Vagina (tissue), 2 donors: ENCODE measurements at regions not wholly inside any gene's neighbourhood (a gene's known extent, or its start where the extent isn't known, plus 50 kb on each side); places are given as distances from the start of the nearest gene placed in this dataset.

Experiments
- DNase-seq, 2 donors: peaks; one replicate each; pipeline ENCODE4 v3.0.0-alpha.2; 2017; ENCODE audit errors: extremely low spot score in 2 of 2
- H3K27ac ChIP-seq: fragments of 200-600 bp; sonication (generic); one replicate; pipeline ENCODE4 v1.5.1; 2019
- H3K27me3 ChIP-seq: fragments of 200-600 bp; sonication (generic); one replicate; pipeline ENCODE4 v1.5.1; 2019
- H3K36me3 ChIP-seq, 2 donors: fragments of 200-600 bp; sonication (generic); one replicate each; pipeline ENCODE4 v1.5.1; 2017 to 2019
- H3K4me1 ChIP-seq: fragments of 200-600 bp; sonication (generic); one replicate; pipeline ENCODE4 v1.5.1; 2019
- H3K4me3 ChIP-seq, 2 donors: fragments of 200-600 bp; sonication (generic); 1 replicate in 1 of 2; 2 replicates in 1 of 2; pipeline ENCODE4 v1.5.1; 2016 to 2019
- H3K9me3 ChIP-seq: fragments of 200-600 bp; sonication (generic); one replicate; pipeline ENCODE4 v1.5.1; 2019
- POLR2A ChIP-seq, 2 donors: fragments of 450-650 bp; IDR thresholded peaks; one replicate each; pipeline ENCODE4 v1.6.1; 2017; ENCODE audit warnings: antibody characterized with exemption in 2 of 2, mild to moderate bottlenecking in 2 of 2, moderate library complexity in 2 of 2
- POLR2AphosphoS5 ChIP-seq, 2 donors: sonication (generic); formaldehyde crosslinking; IDR thresholded peaks; one replicate each; pipeline ENCODE4 v1.9.0; 2017; ENCODE audit warnings: antibody characterized with exemption in 2 of 2, mild to moderate bottlenecking in 2 of 2, low read depth in 1 of 2; ENCODE audit not compliant: insufficient read depth in 1 of 2
- intact Hi-C: fragments of 100-400 bp; cut with DNase I; formaldehyde crosslinking; loops from one replicate; pipeline ENCODE4 v1.15.1; 2023
- TF ChIP-seq, protein P1 (sequence below), 3 experiments: fragments of 450-650 bp in 2 of 3; fragments of 200-600 bp in 1 of 3; sonication (generic) in 1 of 3; IDR thresholded peaks; one replicate each; pipeline ENCODE4 v1.5.1; 2017 to 2019; ENCODE audit warnings: antibody characterized with exemption in 3 of 3, mild to moderate bottlenecking in 2 of 3, moderate library complexity in 2 of 3

DNA sequence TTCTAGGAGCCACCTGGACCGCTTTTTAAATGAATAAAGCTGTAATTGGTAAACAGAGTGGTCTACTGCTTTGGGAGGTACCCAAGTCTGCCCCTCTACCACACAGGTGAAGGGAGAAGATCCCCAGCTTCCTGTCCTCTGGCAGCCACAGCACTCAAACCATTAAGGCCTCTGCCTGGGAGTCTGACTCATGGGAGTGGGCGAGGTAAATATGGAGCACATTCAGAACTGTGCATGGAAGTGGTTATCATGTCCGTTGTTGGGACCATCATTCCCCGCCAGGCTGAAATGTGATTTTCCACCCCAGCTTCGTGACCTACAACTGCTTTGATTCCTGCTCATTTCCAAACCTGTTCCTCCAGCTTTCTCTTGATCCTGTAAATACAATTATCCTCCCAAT, 59.5 kb upstream of the ALDH1B1 start:
- no peak overlapping the region for H3K27ac ChIP-seq
- H3K4me3 ChIP-seq = no peak overlapping the region
- H3K9me3 ChIP-seq = no peaks in the 10 kb centered on the region
- intact Hi-C loops = no loop called here
- peak in 1 of 2 donors; percentile 40 for DNase-seq
- TF ChIP-seq POLR2AphosphoS5 (IDR thresholded peaks at IDR 0.05; ENCODE audit: insufficient read depth in 1 of 2, low read depth in 1 of 2) = no peak
- TF ChIP-seq, protein P1, sequence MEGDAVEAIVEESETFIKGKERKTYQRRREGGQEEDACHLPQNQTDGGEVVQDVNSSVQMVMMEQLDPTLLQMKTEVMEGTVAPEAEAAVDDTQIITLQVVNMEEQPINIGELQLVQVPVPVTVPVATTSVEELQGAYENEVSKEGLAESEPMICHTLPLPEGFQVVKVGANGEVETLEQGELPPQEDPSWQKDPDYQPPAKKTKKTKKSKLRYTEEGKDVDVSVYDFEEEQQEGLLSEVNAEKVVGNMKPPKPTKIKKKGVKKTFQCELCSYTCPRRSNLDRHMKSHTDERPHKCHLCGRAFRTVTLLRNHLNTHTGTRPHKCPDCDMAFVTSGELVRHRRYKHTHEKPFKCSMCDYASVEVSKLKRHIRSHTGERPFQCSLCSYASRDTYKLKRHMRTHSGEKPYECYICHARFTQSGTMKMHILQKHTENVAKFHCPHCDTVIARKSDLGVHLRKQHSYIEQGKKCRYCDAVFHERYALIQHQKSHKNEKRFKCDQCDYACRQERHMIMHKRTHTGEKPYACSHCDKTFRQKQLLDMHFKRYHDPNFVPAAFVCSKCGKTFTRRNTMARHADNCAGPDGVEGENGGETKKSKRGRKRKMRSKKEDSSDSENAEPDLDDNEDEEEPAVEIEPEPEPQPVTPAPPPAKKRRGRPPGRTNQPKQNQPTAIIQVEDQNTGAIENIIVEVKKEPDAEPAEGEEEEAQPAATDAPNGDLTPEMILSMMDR (IDR thresholded peaks at IDR 0.05) = no peak
- TF ChIP-seq POLR2A (IDR thresholded peaks at IDR 0.05) = no peak
- no peaks in the 10 kb centered on the region for H3K36me3 ChIP-seq
- H3K27me3 ChIP-seq = no peaks in the 10 kb centered on the region
- no peaks in the 10 kb centered on the region for H3K4me1 ChIP-seq

DNA sequence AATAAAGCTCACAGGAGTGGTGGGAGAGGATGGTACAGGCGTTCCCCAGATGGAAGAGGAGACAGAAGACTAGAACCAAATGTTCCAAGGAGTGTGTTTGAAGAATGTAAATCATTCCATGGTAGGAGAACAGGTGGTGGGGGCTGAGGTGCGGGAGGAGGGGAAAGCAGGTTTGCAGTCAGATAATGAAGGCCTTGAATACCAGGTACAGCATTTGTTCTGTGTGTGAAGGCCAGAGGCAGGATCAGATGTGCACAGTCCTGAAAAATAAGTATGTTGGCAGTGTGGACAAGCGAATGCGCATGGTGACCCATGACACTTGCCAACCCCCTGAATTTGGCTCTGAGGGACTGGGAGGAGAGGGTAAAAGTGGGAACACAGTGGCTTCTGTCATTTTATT, 59.9 kb upstream of the ALDH1B1 start:
- peak in 1 of 2 donors; percentile 40 for DNase-seq
- Histone ChIP-seq H3K36me3 (no peaks in the 10 kb centered on the region), H3K4me3 (no peak overlapping the region), H3K4me1 (no peaks in the 10 kb centered on the region), H3K27ac (no peak overlapping the region), H3K9me3 (no peaks in the 10 kb centered on the region), H3K27me3 (no peaks in the 10 kb centered on the region)
- intact Hi-C loops = no loop called here
- TF ChIP-seq POLR2A (IDR thresholded peaks at IDR 0.05) = no peak
- TF ChIP-seq POLR2AphosphoS5 (IDR thresholded peaks at IDR 0.05; ENCODE audit: insufficient read depth in 1 of 2, low read depth in 1 of 2) = no peak
- TF ChIP-seq, protein P1 (IDR thresholded peaks at IDR 0.05) = no peak

DNA sequence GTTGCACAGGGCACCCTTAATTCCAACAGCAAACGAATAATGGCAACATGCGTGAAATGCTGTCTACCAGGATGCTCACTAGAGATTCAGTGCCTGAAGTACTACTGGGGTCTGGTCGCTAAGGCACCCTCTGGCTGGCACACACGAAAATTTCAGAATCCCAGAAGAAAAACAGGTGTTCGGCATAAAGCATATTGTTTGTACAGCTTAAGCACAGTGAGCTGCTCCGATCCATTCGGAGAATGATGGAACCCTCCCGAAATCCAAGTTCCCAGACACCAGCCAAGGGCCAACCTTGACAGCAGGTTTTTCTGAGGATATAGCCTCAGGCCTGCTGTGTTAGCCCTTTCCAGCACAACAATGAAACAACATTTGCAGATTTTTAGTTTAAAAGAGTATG, 61.4 kb upstream of the ALDH1B1 start:
- peak; percentile 37 to 70 for DNase-seq
- intact Hi-C loops = no loop called here
- no peak for TF ChIP-seq POLR2AphosphoS5 (IDR thresholded peaks at IDR 0.05; ENCODE audit: insufficient read depth in 1 of 2, low read depth in 1 of 2)
- TF ChIP-seq POLR2A (IDR thresholded peaks at IDR 0.05) = no peak
- TF ChIP-seq, protein P1 (IDR thresholded peaks at IDR 0.05) = no peak

DNA sequence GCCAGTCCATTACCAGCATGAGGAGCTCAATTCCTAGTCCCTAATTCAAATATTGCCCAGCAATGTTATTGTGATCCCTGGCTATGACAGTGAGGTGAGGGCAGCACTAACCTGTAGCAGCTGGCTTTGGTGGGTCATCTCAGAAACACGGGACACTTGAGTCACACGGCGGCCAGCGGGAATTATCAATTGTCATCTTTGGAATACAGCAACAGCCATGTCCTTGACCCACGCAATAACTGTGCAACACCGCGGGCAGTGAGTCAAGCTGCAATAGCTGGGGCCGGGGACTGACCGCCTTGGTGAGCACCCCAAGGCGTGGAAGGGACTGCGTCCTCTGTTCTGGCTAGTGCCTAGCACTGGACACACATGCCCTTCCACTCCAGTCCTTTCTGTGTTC, 62.5 kb upstream of the ALDH1B1 start:
- no peaks in the 10 kb centered on the region for H3K9me3 ChIP-seq
- no peak for TF ChIP-seq POLR2AphosphoS5 (IDR thresholded peaks at IDR 0.05; ENCODE audit: insufficient read depth in 1 of 2, low read depth in 1 of 2)
- no peak for TF ChIP-seq POLR2A (IDR thresholded peaks at IDR 0.05)
- TF ChIP-seq, protein P1 (IDR thresholded peaks at IDR 0.05) = no peak
- no peaks in the 10 kb centered on the region for H3K36me3 ChIP-seq
- peak in 1 of 2 donors; percentile 42 for DNase-seq
- H3K4me3 ChIP-seq = no peak overlapping the region
- no peaks in the 10 kb centered on the region for H3K4me1 ChIP-seq
- no peaks in the 10 kb centered on the region for H3K27me3 ChIP-seq
- intact Hi-C loops = no loop called here
- no peak overlapping the region for H3K27ac ChIP-seq

More for the DNA sequence above, 61.4 kb upstream of the ALDH1B1 start:
- no peaks in the 10 kb centered on the region for H3K9me3 ChIP-seq
- H3K27ac ChIP-seq = no peak overlapping the region
- no peaks in the 10 kb centered on the region for H3K27me3 ChIP-seq
- H3K36me3 ChIP-seq = no peaks in the 10 kb centered on the region
- H3K4me3 ChIP-seq = no peak overlapping the region
- no peaks in the 10 kb centered on the region for H3K4me1 ChIP-seq

DNA sequence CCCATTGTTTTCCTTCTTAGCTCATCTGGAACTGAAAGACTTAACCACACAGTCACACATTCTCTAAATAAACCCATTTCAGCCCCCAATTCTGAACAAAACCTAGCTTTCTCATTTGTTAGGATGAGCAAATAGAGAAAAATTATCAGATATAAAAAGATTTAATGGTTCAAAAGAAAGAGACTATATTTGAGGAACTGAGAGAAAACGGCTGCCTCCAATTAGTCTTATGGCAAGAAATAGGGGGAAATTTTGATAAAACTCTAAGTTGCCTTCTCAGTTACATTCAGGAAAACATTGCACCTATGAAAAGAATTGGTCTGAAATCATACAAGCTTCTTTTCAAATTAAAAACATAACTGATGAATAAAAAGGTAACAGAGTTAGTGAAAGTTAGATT, 63.7 kb upstream of the ALDH1B1 start:
- H3K4me1 ChIP-seq = no peaks in the 10 kb centered on the region
- H3K27ac ChIP-seq = no peak overlapping the region
- no peak for TF ChIP-seq POLR2AphosphoS5 (IDR thresholded peaks at IDR 0.05; ENCODE audit: insufficient read depth in 1 of 2, low read depth in 1 of 2)
- DNase-seq = no peak
- H3K4me3 ChIP-seq = no peak overlapping the region
- no peaks in the 10 kb centered on the region for H3K36me3 ChIP-seq
- no peaks in the 10 kb centered on the region for H3K27me3 ChIP-seq
- no peaks in the 10 kb centered on the region for H3K9me3 ChIP-seq
- intact Hi-C loops = no loop called here
